Mesenchymal stem cell (in vitro differentiated cells and primary cell): ENCODE measurements at regions not wholly inside any gene's neighbourhood (a gene's known extent, or its start where the extent isn't known, plus 50 kb on each side); places are given as distances from the start of the nearest gene placed in this dataset.

Experiments
- DNase-seq: peaks from one replicate; pipeline ENCODE4 v3.0.0-alpha.2; 2013
- H2AFZ ChIP-seq: one replicate; pipeline ENCODE4 v1.6.1; 2013; ENCODE audit warnings: low read depth, mild to moderate bottlenecking, control low read depth, inconsistent platforms, low read length, moderate library complexity
- H2AK5ac ChIP-seq: 2 replicates; pipeline ENCODE4 v1.6.1; 2013; ENCODE audit warnings: low read length, moderate library complexity, mild to moderate bottlenecking, inconsistent platforms; ENCODE audit not compliant: severe bottlenecking
- H2BK120ac ChIP-seq: one replicate; pipeline ENCODE4 v1.6.1; 2013; ENCODE audit warnings: low read depth, mild to moderate bottlenecking, inconsistent platforms, low read length, moderate library complexity
- H2BK12ac ChIP-seq, 2 experiments: one replicate each; pipeline ENCODE4 v1.6.1; 2013; ENCODE audit warnings: inconsistent platforms in 2 of 2, low read length in 2 of 2, mild to moderate bottlenecking in 2 of 2, moderate library complexity in 2 of 2, control low read depth in 1 of 2
- H2BK15ac ChIP-seq: one replicate; pipeline ENCODE4 v1.6.1; 2013; ENCODE audit warnings: mild to moderate bottlenecking, low read depth, inconsistent platforms; ENCODE audit not compliant: poor library complexity, severe bottlenecking
- H2BK5ac ChIP-seq: 2 replicates; pipeline ENCODE4 v1.6.1; 2013; ENCODE audit warnings: low read depth, mild to moderate bottlenecking, low read length, control low read depth, inconsistent platforms; ENCODE audit not compliant: poor library complexity, severe bottlenecking
- H3K14ac ChIP-seq, 2 experiments: one replicate each; pipeline ENCODE4 v1.6.1; 2013; ENCODE audit warnings: inconsistent platforms in 2 of 2, low read length in 2 of 2, control low read depth in 1 of 2, mild to moderate bottlenecking in 1 of 2, moderate library complexity in 1 of 2
- H3K18ac ChIP-seq, 2 experiments: one replicate each; pipeline ENCODE4 v1.6.1; 2013; ENCODE audit warnings: inconsistent platforms in 2 of 2, low read length in 2 of 2, control low read depth in 1 of 2, low read depth in 1 of 2, mild to moderate bottlenecking in 1 of 2
- H3K23ac ChIP-seq, 2 experiments: one replicate each; pipeline ENCODE4 v1.6.1; 2013; ENCODE audit warnings: inconsistent platforms in 2 of 2, low read length in 2 of 2, mild to moderate bottlenecking in 2 of 2, moderate library complexity in 2 of 2, control low read depth in 1 of 2
- H3K27ac ChIP-seq: 2 replicates; pipeline ENCODE4 v1.5.1; 2013; ENCODE audit warnings: mild to moderate bottlenecking, moderate library complexity, low read length, control low read depth, inconsistent platforms; ENCODE audit not compliant: poor library complexity, severe bottlenecking
- H3K27me3 ChIP-seq, 2 experiments: 2 replicates each; pipeline versions ENCODE4 v1.6.1 to v1.7.0; 2013; ENCODE audit warnings: low read length in 2 of 2, mild to moderate bottlenecking in 2 of 2, moderate library complexity in 2 of 2, control low read depth in 1 of 2, inconsistent platforms in 1 of 2; ENCODE audit not compliant: control insufficient read depth in 1 of 2, insufficient read depth in 1 of 2
- H3K36me3 ChIP-seq, 2 experiments: 2 replicates each; pipeline versions ENCODE4 v1.6.1 to v1.7.0; 2013; ENCODE audit warnings: low read length in 2 of 2, control low read depth in 1 of 2, inconsistent platforms in 1 of 2, low read depth in 1 of 2, mild to moderate bottlenecking in 1 of 2; ENCODE audit not compliant: insufficient read depth in 2 of 2, control insufficient read depth in 1 of 2
- H3K4ac ChIP-seq, 2 experiments: one replicate each; pipeline ENCODE4 v1.6.1; 2013; ENCODE audit warnings: inconsistent platforms in 2 of 2, low read length in 2 of 2, mild to moderate bottlenecking in 2 of 2, moderate library complexity in 2 of 2, control low read depth in 1 of 2, low read depth in 1 of 2
- H3K4me1 ChIP-seq: 2 replicates; pipeline ENCODE4 v1.6.1; 2013; ENCODE audit warnings: low read depth, low read length, control low read depth; ENCODE audit not compliant: control insufficient read depth, insufficient read depth
- H3K4me2 ChIP-seq: 2 replicates; pipeline ENCODE4 v1.6.1; 2013; ENCODE audit warnings: low read length, mild to moderate bottlenecking, inconsistent platforms; ENCODE audit not compliant: poor library complexity, severe bottlenecking
- H3K4me3 ChIP-seq, 2 experiments: 2 replicates each; pipeline versions ENCODE4 v1.5.1 to v1.7.0; 2013; ENCODE audit warnings: low read length in 2 of 2, mild to moderate bottlenecking in 2 of 2, control low read depth in 1 of 2, low read depth in 1 of 2; ENCODE audit not compliant: insufficient read depth in 1 of 2
- H3K79me1 ChIP-seq: replicated peaks from 2 replicates; pipeline ENCODE4 v1.6.1; 2013; ENCODE audit warnings: mild to moderate bottlenecking, control low read depth, low read length, inconsistent platforms; ENCODE audit not compliant: poor library complexity, severe bottlenecking
- H3K9ac ChIP-seq: 2 replicates; pipeline ENCODE4 v1.7.0; 2013; ENCODE audit warnings: mild to moderate bottlenecking, low read length, moderate library complexity
- H3K9me3 ChIP-seq: 2 replicates; pipeline ENCODE4 v1.7.0; 2013; ENCODE audit warnings: mild to moderate bottlenecking, low read length; ENCODE audit not compliant: control insufficient read depth
- H4K8ac ChIP-seq: one replicate; pipeline ENCODE4 v1.6.1; 2013; ENCODE audit warnings: inconsistent platforms, mild to moderate bottlenecking, low read length, moderate library complexity
- H4K91ac ChIP-seq: one replicate; pipeline ENCODE4 v1.6.1; 2013; ENCODE audit warnings: mild to moderate bottlenecking, low read length, inconsistent platforms
- WGBS: methylation state at CpG from one replicate; pipeline ENCODE4 v1.1.7; 2013; ENCODE audit warnings: mixed read lengths; 5-methylcytosine and 5-hydroxymethylcytosine counted together

- Histone ChIP-seq H2BK120ac (no peak overlapping the region), H2AFZ (no peak overlapping the region), H3K4ac (no peak overlapping the region), H4K8ac (no peak overlapping the region), H2AK5ac (no peak overlapping the region), H3K18ac (no peak overlapping the region), H3K4me2 (no peak overlapping the region), H3K4me3 (no peak overlapping the region), H2BK12ac (no peak overlapping the region), H3K4me1 (no peaks in the 10 kb centered on the region), H2BK5ac (no peak overlapping the region), H3K27me3 (no peaks in the 10 kb centered on the region), H3K14ac (no peak overlapping the region), H3K23ac (no peak overlapping the region), H3K27ac (no peak overlapping the region), H3K79me1 (no peaks in the 10 kb centered on the region), H4K91ac (no peak overlapping the region), H3K9ac (no peak overlapping the region), H2BK15ac (no peak overlapping the region), H3K36me3 (no peaks in the 10 kb centered on the region), H3K9me3 (peaks cover 11% of the 10 kb centered on the region)
- no peak for DNase-seq
Measured at GRCh38 chr3:70640481-70640880, 328.0 kb upstream of the MDFIC2 start.

GRCh38 chr3:70635301-70635700 lies 322.9 kb upstream of the MDFIC2 start:
- no peak for DNase-seq
- no peak overlapping the region for H2BK5ac ChIP-seq
- H3K27me3 ChIP-seq: no peaks in the 10 kb centered on the region
- H3K9ac ChIP-seq: no peak overlapping the region
- H3K9me3 ChIP-seq: peaks cover 11% of the 10 kb centered on the region
- no peak overlapping the region for H2BK120ac ChIP-seq
- H2BK12ac ChIP-seq: no peak overlapping the region
- no peak overlapping the region for H3K14ac ChIP-seq
- H2AFZ ChIP-seq: no peak overlapping the region
- H3K36me3 ChIP-seq: no peaks in the 10 kb centered on the region
- H3K4ac ChIP-seq: no peak overlapping the region
- H3K4me3 ChIP-seq: no peak overlapping the region
- no peaks in the 10 kb centered on the region for H3K4me1 ChIP-seq
- H3K27ac ChIP-seq: no peak overlapping the region
- no peak overlapping the region for H3K18ac ChIP-seq
- no peak overlapping the region for H4K8ac ChIP-seq
- no peak overlapping the region for H3K4me2 ChIP-seq
- no peaks in the 10 kb centered on the region for H3K79me1 ChIP-seq
- 74% methylated on average over 2 of the region's 2 CpGs for WGBS
- H4K91ac ChIP-seq: no peak overlapping the region
- H2AK5ac ChIP-seq: no peak overlapping the region
- H2BK15ac ChIP-seq: no peak overlapping the region
- H3K23ac ChIP-seq: no peak overlapping the region

- H3K4me1 ChIP-seq: no peaks in the 10 kb centered on the region
- no peak overlapping the region for H2BK120ac ChIP-seq
- no peak overlapping the region for H3K23ac ChIP-seq
- no peak overlapping the region for H3K9ac ChIP-seq
- H3K27ac ChIP-seq: no peak overlapping the region
- H2AK5ac ChIP-seq: no peak overlapping the region
- no peak overlapping the region for H4K8ac ChIP-seq
- no peak overlapping the region for H2BK5ac ChIP-seq
- H2BK15ac ChIP-seq: no peak overlapping the region
- no peak for DNase-seq
- no peak overlapping the region for H2AFZ ChIP-seq
- H3K79me1 ChIP-seq: no peaks in the 10 kb centered on the region
- no peaks in the 10 kb centered on the region for H3K9me3 ChIP-seq
- no peaks in the 10 kb centered on the region for H3K36me3 ChIP-seq
- H3K18ac ChIP-seq: no peak overlapping the region
- H3K4me3 ChIP-seq: no peak overlapping the region
- H4K91ac ChIP-seq: no peak overlapping the region
- H3K4me2 ChIP-seq: no peak overlapping the region
- WGBS: 68% methylated on average over 3 of the region's 4 CpGs
- H2BK12ac ChIP-seq: no peak overlapping the region
- H3K27me3 ChIP-seq: no peaks in the 10 kb centered on the region
- no peak overlapping the region for H3K14ac ChIP-seq
- H3K4ac ChIP-seq: no peak overlapping the region
Measured at GRCh38 chr3:70631716-70632307, 319.4 kb upstream of the MDFIC2 start.

- H3K79me1 ChIP-seq: no peaks in the 10 kb centered on the region
- H3K23ac ChIP-seq: no peak overlapping the region
- H3K9ac ChIP-seq: no peak overlapping the region
- no peak overlapping the region for H2BK120ac ChIP-seq
- no peaks in the 10 kb centered on the region for H3K36me3 ChIP-seq
- H3K4me2 ChIP-seq: no peak overlapping the region
- H2AFZ ChIP-seq: no peak overlapping the region
- H3K14ac ChIP-seq: no peak overlapping the region
- no peak overlapping the region for H2BK12ac ChIP-seq
- H2BK5ac ChIP-seq: no peak overlapping the region
- WGBS: 60% methylated on average over 1 of the region's 1 CpG
- no peak overlapping the region for H2BK15ac ChIP-seq
- H3K18ac ChIP-seq: no peak overlapping the region
- no peak overlapping the region for H4K91ac ChIP-seq
- no peak overlapping the region for H3K4me3 ChIP-seq
- no peak overlapping the region for H3K27ac ChIP-seq
- no peak overlapping the region for H4K8ac ChIP-seq
- peaks cover 0 to 4% of the 10 kb centered on the region in 2 experiments for H3K27me3 ChIP-seq
- no peaks in the 10 kb centered on the region for H3K9me3 ChIP-seq
- H2AK5ac ChIP-seq: no peak overlapping the region
- H3K4me1 ChIP-seq: no peaks in the 10 kb centered on the region
- no peak for DNase-seq
- H3K4ac ChIP-seq: no peak overlapping the region
Measured at GRCh38 chr3:70621451-70621850, 309.0 kb upstream of the MDFIC2 start.
